T-helper 2 cell (primary cell): ENCODE measurements at regions not wholly inside any gene's neighbourhood (a gene's known extent, or its start where the extent isn't known, plus 50 kb on each side); places are given as distances from the start of the nearest gene placed in this dataset.

ENCODE experiments used
- DNase-seq, 5 experiments: peaks; one replicate each; pipeline versions ENCODE4 v3.0.0 to v3.0.0-alpha.2; 2012 to 2022

DNA sequence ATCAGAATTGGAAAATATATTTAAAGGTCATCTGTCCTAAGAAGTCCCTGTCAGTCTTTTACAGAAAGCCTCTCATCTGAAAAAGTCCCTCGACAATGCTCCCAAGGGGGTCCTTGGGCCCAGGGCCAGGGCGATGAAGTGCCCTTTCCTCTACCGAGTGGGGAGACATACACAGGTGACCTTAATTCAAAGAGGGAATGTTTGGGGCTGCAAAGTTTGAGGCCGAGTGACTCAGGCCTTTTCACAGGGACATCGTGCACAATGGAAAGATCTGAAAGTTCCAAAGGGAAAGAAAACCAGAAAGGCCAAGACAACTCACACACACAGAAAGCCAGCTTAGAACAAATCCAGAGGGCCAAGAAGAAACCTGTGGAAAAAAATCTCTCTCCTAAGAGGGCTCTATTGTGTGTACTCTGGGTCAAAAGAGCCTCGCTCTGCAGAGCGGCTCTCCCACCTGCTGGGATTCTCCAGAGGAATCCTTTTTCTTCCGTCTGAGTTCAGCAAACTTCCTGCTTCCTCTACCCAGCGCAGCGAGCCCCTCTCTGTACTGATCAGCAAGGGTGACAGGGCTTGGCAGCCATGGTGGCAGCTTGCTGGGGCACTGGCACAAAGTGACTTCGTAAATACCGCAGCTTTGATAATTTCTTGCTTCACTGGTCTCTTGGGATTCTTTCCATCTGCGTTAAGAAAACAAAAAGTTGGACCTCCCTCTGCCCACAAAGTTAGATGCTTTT is 259.1 kb downstream of the OPA1 start:
- no peak for DNase-seq

DNA sequence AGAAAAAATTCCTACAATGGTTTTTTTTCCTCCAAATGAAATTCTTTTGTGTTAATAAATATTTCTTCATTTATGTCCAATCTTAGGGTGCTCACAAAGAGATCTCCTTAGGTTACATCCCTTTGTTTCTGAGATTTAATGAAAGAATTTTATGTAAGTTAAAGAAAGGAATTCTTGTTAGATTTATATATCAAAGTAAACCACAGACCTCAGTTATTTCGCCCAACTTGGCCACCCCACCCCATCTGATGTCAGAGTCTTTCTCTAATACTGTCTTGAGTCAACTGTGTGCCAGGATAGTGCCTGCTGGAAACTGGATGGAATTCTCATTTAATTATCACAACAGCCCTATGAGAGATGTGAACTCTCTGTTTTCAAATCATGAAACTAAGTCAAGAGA is 259.9 kb downstream of the OPA1 start:
- no peak for DNase-seq

- DNase-seq: no peak
Measured at GRCh38 chr3:193853511-193854219, 260.7 kb downstream of the OPA1 start.

DNA sequence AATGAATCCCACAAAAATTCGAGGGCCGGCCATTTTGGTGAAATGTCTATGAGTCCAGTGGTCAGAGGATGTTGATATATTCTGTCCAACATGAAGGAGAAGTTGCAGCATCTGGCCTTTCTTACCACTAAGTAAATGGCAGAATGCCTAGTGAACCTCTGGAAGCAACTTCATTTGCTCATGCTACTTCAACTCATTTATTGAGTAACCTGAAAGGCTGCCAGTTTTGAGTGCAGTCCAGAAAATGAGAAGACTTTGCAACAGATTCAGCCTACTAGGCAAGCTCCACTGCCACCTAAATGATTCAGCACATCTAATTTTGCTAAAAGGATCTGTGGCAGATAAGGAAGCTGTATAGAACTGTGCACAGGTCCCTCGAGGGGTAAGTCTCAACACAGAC is 265.0 kb downstream of the OPA1 start:
- DNase-seq: no peak

GRCh38 chr3:193859195-193859594 is 266.2 kb downstream of the OPA1 start:
- no peak for DNase-seq

- no peak for DNase-seq
Measured at GRCh38 chr3:193861012-193861411, 268.0 kb downstream of the OPA1 start.

- no peak for DNase-seq
Measured at GRCh38 chr3:193862843-193863242, 269.8 kb downstream of the OPA1 start.

- no peak for DNase-seq
Measured at GRCh38 chr3:193863657-193864357, 270.8 kb downstream of the OPA1 start.

DNA sequence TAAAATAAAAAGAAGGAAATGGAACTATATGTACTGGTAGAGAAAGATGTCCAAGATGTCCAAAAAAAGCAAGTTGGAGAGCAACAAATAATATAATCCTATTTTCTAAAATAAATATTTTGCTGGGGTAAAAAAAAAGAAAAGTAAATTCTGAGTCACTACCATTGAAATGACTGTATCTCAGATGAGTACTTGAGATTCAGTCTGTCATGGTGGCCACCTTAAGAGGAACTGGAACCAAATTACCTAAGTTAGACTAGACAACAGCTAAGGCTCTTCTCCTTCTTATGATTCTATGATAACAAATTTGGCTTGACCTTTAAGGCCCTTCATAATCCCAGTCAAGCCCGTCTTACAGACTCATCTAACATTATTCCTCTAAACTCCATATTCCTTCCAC is 270.6 kb upstream of the HES1 start:
- peak in 1 of 5 experiments; percentile 11 for DNase-seq

- DNase-seq: no peak
Measured at GRCh38 chr3:193865896-193866480, 270.0 kb upstream of the HES1 start.

DNA sequence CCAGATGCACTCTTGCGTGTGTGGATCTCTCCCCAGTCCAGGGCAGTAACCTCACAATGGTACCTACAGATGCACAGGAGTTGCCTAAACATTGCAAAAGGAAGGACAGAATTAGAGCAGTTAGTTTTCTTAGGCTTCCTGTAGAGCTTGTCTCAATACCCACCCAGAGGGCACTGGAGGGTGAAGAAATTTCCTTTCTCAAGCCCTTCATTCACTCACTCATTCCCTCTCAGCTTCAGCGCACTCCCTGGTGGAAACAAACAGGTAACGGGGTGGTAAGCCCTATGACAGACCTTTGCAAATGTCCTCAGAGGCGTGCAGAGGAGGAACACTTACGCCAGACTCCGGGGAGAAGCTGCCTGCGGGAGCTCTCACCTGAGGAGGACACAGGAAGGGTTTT is 267.4 kb upstream of the HES1 start:
- DNase-seq: no peak

- DNase-seq: peak in 1 of 5 experiments; percentile 19
Measured at GRCh38 chr3:193869221-193870201, 266.4 kb upstream of the HES1 start.

GRCh38 chr3:193870376-193871219 is 265.4 kb upstream of the HES1 start:
- no peak for DNase-seq

DNA sequence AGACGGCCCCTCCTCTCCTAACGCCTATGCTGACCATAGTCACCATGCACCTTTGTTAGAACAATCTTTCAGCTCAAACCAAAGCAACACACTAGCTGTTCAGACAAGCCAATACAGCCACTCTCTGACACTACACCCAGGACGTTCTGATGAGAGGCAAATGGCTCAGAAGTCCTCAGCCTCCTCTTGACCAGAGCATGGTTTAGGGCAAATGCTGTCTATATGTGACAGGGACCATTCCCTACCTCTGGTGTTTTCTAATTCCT is 264.8 kb upstream of the HES1 start:
- no peak for DNase-seq

DNA sequence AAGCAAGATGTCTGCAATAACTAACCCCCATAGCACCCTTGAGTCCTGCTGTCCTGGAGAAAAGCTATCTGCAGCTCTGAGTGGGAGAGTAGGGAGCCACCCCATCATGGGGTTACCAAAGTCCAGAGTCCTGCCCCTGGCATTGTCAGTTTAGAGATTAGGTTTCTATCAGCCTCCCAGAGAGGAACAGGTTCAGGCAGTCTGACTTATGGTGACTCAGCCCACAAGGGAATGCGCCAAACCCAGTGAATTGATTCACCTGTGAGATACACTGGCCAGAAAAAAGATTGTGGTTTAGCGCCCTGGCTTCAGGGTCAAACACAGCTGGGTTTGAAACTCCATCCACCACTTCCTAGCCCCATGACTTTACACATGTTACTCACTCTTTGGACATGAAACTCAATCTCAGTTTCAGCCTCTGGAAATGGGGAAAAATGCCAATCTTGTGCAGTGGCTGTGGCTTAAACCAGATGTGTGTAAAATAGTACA is 263.6 kb upstream of the HES1 start:
- peak in 1 of 5 experiments; percentile 16 for DNase-seq

DNA sequence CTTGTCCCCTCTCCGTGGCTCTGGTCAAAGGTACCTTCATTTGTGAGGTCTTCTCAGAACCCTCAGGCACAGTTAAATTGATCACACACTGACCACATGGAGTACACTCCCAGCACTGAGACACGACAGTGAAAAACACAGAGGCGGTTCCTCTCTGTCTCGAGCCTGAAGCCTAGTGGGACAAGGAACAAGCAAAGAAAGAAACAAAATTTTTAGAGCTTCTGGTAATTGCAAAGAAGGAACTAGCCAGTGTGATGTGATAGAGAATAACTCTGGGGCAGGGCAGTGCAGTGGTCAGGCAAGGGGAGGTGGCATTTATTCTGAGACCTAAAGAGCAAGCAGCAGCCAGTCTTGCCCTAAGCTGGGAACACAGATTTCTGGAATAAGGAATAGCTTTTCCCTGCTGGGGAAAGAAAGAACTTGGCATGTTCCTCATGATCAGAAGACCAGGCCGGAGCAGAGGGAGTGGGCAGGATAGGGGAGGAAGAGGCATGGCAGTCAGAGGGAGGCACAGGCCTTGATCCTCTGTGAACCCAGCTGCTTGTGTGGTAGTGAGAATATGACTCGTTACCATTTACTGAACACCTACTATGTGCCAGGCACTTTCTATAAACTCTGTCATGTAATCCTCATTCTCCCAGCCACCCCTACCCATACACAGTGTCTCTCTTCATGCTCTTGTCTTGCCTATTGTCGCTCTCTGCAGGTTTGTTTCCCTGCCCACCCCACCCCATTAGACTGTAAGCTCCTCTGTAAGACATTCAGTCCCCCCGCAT is 262.3 kb upstream of the HES1 start:
- no peak for DNase-seq

- no peak for DNase-seq
Measured at GRCh38 chr3:193874512-193874911, 261.4 kb upstream of the HES1 start.

DNA sequence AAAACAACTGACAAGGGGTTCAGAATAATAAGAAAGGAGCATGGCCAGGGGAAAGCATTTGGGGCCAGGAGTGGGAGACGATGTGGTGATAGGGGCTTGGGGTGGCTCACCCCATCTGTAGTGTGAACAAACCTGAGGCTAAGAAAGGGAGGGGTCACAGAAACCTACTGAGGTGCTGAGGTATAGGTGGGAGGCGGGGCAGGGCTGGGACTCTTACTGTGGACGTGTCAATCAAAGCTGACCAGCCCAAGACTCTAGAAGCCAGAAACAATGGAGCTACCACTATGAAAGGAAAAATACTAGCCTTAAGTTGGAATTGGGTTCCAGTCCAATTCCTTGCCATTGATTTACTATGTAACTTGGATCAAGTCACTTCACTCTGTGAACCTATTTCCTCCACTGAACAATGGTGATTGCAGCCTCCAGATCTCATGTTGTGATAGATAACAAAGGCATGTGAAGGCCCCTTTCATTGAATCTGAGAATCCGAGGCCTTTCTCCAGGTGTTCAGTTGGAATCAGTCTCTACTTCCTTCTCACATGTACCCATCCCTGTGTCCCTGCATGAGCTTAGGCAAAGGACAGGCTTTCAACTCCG is 260.9 kb upstream of the HES1 start:
- DNase-seq: no peak

DNA sequence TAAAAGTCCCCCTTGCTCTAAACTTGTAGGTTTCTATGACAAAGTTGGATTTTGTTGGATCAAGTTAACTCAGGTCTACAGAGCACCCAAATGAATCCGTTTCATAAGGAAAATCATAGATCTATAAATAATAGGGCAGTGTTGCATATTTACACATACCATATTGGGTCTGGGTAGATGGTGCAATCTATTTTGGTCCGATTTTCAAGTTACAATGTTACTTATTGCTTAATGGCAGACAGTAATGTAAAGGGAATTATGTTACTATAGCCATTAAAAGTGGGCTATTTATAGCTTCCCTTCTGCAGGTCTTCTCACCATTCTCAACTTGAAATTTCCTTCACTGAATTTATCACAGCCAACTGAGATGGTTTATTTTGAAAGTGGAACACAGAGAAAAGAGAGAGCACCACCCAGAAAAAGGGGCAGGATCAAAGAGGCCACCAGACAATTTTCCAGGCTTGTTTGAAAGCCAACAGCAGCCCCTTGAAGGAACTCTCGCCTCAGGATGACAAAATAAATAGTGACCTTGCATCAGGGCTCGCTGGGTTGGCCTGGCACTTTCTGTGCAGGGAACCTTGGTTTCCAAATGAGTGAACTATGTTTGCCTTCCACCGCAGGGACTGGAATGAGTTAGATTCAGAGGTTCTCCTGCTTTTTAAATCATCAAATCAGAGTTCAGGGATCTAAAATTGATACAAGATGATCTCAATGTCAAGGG is 260.2 kb upstream of the HES1 start:
- no peak for DNase-seq
